GM19463 (cell line): ENCODE measurements at regions not wholly inside any gene's neighbourhood (a gene's known extent, or its start where the extent isn't known, plus 50 kb on each side); places are given as distances from the start of the nearest gene placed in this dataset.

Experiments used
- ATAC-seq: cut with Tn5 transposase; IDR thresholded peaks from one replicate; pipeline ENCODE4 v1.9.1; 2021; ENCODE audit warnings: mild to moderate bottlenecking, moderate library complexity; ENCODE audit not compliant: unreplicated experiment

DNA sequence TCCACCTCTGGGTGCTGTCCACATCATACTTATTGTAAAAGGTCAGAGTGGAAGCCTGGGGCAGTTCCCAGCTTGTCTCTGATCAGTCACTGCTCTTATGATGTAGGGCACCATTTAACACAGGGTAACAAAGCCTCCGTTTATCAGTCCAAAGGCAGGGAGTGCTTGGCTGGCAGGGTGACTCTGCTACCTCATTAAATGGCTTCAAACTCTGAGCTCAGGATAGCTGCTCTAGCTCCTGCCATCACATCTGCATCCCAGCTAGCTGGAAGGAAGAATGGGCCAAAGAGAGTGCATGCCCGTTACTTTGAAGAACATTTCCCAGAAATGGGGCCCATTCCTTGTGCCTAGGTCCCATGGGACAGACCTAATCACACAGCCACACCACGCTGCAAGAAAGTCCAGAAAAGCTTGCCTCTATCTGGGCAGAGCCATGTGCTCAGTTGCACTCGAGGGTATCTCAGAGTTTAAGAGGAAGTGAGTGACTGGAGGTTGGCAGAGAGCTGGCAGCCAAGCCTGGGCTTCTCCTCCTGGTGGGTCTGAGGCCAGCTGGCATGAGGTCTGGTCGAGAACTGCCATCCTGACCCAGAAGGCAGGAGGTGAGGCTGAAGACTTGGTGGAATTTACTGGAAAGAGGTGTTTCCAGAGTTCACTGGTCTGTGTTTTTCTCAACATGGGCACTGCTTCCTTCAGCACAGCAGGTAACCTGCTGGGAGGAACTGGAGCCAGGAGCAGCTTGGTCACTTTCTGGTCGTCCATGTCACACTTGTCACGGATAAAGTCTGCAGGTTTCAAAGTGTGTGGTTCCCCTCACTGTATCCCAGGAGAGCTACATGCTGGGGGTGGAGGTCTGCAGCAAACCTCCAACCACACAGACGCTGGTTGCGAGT lies 935.7 kb downstream of the BRD1 start:
- no peak for ATAC-seq

DNA sequence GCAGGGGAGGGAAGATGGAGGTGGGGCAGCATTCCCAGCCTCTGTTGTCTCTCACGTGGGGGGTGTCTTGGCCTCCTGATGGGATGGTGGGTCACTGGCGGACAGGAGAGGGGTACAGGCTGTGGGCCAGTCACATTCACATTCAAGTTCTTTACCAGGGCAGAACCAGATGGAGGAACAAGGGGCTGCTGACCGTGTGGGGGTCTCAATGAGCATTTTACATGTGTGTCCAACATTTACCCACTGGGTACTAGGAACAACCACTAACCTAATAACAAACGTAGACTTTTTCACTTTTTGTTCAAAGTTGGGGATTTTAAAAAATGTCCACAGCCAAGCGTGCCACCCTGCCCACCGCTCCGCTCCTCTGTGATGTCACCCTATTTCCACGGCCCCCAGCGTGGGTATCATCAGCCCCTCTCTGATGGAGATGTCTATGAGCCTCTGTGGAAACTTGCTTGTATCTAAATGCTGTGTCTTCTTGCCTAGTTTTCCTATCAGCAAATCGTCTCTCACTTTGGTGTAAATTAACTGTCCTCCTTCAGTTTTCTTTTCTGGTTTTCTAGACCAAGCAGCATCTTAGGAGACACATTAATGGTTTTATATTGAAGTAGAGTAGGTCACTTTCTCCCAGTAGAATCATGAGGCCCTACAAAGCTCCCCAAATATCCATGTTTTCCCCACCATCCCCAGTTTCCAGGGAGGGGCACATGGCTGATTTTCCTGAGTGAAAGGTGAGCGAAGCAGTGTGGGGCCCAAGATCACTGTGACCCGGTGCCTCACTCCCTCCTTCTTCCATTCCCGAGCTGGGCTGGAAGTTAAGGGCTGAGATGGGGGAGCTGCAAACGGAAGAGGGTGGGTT lies 936.7 kb downstream of the BRD1 start:
- ATAC-seq, result no peak

DNA sequence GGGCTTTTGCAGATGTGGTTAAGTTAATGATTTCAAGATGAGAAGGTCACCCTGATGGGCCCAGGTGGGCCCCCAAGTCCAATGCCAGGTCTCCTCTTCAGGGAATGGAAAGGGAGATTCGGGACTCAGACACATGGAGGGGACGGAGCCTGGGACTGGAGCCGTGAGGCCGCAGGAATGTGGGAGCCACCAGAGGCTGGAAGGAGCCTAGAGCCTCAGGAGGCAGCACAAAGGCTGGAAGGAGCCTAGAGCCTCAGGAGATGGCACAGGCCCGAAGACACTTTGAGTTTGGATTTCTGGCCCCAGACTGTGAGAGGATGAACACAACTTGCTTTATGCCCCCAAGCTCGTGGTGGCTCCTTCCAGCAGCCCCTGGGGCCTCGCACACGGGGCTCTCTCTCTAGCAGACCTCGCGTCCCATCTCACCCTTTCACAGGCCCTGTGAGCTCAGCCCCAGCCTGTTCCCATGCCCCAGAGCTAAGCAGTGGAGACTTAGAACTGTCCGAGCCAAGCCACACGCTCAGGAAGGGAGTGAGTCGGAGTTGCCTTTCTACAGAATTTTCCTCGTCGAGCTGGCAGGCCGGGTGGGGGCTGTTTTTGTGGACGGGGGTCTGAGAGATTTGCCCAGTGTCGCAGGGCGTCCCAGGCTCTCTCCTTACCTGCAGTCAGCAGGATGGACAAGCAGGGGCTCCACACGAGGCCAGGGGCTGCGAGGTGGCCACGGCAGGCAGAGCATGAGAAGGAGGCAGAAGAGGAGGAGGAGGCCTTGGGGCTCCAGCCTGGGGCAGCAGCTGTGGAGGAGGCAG lies 937.6 kb downstream of the BRD1 start:
- ATAC-seq, result no peak

DNA sequence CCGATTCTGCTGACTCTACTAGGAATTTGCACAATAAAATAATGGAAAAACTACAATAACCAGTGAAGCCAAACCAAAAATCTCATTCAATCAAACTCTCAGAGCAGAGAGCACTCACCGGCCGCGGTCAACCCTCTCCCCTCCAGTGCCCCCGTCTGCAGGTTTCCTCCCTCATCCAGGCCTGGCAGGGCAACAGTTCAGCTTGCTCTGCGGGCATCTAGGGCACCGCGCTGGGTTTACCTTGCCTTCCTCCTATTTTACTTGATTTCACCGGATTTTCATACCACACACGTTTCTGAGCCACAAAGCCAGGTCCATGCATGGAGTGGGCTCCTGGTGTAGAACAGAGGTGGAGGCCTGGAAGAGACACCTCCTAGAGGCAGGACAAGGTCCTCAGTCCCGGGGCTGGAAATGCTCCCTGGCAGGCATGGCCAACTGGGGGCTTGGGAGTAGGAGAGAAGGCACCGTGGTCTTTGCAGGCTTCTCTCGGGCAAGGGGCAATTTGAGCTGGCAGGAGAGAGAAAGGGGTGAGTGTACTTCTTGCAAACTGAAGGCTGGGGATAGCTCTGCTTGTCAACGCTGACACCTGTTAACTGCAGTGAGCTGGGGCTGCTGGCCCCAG lies 938.4 kb downstream of the BRD1 start:
- ATAC-seq, result no peak

DNA sequence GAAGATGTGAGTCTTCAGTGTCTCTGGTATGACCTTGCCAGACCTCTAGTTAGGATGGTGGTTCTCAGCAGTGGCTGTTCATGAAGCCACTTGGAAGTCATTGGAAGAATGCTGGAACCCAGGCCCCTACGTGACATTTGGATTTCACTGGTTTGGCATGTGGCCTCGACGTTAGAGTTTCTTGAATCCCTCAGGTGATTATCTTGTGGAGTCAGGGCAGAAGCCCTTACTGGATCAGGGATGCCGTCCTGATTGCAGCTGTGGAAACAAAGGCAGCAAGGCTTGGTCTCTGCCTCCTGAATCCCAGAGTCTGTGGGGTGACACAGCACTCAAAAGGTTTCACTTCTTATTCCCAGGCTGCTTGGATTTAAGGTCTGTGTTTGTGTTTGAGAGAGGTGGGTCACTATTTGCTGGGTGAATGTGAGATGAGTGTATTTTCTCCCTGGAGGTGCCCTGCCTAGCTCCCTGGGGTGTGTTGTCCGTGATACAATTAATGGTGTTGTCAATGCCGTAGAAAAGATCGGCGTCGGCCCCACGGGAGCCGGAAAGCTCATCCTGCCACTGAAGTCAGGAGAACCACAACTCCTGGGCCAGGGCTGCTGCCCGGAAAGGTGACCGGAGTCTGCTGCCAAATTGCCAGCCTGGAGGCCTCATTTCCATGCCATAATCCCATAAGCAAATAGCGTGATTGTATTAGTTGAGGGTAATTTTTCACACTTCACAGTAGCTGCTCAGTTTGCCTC lies 939.0 kb downstream of the BRD1 start:
- ATAC-seq, result no peak

DNA sequence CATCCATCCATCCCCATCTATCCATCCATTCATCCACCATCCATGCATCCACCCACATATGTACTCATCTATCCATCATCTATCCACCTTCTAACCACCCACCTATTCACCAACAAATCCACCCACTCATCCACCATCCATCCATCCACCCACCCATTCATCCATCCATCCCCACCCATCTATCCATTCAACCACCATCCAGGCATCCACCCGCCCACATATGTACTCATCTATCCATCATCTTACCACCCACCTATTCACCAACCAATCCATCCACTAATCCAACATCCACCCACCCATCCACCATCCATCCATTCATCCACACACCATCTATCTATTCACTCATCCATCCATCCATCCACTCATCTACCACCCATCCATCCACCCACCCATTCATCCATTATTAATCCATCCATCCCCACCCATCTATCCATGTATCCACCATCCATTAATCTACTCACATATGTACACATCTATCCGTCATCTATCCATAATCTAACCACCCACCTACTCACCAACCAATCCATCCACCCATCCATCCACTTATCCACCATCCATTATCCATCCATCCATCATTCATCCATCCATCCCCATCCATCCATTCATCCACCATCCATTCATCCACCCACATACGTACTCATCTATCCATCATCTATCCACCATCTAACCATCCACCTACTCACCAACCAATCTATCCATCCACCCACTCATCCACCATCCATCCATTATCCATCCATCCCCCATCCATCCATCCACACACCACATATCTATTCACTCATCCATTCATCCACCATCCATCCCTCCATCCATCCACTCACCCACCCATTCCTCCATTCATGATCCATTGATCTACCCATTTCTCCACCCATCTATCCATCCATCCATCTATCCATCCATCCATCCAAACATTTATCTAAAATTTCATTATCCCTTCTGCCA lies 940.0 kb downstream of the BRD1 start:
- ATAC-seq, result no peak

DNA sequence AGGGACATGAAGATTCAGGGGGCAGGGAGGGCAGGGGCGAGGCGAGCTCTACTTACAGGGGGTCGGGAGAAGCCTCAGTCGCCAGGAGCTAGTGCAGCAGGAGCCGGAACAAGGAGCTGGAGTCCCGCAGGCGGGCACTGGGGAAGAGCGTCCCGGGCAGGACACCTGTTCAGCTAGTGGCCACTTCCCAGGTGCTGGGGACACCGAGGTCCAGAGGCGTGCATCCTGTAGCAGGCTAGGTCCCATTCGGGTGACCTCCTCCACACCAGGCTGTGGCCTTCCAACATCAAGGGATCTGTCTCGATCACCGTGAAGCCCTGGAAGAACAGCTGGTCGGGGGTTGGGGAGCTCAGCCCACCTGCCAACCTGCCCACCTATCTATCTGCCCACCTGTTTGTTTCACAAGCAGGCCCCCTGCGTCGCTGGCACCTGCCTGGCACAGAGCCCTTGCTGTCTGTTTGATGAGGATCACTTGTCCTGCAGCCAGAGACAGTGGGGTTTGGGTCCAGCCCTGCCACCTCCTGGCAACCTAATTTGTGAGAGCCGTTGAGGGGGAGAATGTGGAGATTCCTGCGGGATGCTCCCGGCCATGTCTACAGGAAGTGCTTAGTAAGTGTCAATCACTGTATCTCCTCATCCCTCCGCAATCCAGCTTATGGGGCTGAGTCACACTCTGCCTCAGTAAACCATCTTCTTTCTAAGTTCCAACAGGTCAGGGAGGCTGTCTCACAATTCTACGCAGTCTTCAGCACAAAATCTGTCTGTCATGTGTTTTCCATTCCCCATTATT lies 940.9 kb downstream of the BRD1 start:
- ATAC-seq, result no peak

DNA sequence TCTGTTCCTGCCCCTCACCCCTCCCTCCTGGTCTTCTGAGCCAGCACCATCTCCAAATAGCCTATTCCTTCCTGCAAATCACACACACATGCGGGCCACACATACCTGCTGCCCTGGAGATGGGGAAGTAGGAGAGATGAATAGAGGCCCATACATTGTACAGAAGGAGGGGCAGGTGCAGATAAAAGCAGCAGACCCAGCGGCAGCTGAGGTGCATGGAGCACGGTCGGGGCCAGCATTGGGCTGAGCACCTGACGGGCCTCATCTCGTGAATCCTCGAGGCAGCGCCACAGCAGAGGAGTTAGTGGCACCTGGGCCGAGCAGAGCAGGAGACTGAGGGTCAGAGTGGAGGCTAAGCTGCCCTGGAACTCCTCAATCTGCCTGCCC lies 941.8 kb downstream of the BRD1 start:
- no peak for ATAC-seq

DNA sequence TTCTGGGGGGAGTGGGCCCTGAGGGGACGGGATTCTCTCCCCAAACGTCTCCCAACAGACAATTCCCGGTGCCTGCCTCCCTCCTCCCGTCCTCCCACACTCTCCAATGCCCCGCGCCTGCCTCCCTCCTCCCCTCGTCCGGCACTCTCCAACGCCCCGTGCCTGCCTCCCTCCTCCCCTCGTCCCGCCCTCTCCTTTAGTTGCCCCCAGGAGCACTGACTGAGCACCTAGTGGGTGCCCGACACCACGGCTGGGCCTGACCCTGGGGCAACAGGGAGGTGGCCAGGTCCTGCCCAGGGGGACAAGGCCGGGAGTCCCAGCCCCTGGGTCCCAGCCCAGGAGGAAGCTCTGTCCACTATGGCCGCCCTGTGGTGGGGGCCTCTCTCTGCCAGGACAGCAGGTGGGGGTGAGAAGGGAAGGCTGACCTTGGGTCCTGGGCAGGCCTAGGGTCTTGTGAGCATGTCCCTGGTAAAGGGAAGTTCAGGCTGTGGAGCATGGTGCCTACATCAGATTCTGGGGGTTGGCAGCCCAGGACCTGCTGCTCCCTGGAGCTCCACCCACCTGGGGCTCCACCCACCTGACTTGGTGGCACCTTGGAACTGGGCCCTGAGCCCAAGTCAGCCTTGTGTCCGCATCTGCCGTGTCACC lies 942.3 kb downstream of the BRD1 start:
- no peak for ATAC-seq

DNA sequence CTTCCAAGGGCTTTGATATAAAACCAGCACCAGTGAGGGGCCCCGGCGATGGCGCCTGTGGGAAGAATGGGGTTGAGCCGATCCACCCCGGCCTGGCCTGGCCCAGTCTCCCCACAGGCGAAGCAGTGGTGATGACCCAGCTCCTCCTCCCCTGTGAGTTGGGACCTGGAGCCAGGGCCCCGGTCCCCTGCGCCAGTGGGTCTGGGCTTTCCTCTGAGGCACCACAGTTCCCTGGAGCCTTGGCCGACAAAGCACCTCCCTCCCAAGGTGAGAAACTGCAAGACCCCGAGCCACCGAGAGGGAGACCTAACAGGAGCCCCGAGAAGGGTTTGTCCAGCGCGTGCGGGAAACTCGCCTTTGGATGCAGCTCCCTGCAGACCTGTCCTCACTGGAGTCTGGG lies 942.9 kb downstream of the BRD1 start:
- no peak for ATAC-seq

DNA sequence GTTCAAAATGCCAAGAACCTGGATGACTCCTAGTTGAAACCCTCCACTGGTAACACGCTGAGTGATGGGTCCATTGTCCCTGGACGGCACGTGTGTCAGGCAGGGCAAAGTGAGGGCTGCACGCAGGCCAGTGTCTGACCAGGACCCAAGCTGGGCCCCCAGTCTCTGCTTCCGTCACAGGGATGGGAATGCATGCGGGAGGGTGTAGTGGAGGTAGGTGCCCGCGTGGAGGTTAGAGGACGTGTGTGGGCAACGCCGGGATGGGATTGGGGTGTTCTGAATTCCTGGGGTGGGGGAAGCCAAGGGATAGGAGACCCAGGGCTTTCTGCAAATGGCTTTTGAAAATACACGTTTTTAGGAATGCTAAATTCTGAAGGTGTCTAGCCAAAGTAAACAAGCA lies 943.3 kb downstream of the BRD1 start:
- ATAC-seq, result no peak

DNA sequence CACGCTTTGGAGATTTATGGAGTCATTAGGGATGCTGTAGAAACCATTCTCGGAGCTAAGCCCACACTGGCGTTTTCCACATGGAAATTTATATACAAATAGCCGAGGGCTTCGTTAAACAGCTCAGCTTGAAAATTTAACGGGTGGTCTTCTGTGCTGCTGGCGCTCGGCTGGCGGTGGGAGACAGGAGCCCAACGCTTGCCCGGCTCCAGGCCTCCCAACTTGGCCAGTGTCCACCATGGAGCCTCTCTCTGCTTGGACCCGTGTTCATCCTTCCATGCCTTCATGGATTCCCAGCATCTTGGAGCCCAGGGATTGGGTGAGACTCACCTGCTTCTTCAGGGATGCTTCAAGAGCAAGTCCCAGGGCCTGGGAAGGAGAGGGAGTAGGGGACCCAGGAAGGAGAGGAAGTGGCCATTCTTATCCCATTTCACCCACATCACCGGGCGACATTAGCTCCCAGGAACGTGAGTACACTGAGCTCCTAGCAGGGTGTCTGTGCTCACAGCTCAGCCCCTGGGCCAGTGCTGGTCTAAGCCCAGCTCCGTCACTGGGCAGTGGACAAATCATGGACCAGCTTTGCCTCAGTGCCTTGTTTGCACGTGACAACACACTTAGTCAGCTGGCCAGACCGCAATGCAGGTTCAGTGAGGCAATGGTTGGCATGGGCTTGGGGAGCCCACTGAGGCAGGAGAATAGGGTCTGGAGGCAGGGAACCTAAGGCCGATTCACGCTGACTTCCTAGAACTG lies 944.3 kb downstream of the BRD1 start:
- ATAC-seq, result no peak

DNA sequence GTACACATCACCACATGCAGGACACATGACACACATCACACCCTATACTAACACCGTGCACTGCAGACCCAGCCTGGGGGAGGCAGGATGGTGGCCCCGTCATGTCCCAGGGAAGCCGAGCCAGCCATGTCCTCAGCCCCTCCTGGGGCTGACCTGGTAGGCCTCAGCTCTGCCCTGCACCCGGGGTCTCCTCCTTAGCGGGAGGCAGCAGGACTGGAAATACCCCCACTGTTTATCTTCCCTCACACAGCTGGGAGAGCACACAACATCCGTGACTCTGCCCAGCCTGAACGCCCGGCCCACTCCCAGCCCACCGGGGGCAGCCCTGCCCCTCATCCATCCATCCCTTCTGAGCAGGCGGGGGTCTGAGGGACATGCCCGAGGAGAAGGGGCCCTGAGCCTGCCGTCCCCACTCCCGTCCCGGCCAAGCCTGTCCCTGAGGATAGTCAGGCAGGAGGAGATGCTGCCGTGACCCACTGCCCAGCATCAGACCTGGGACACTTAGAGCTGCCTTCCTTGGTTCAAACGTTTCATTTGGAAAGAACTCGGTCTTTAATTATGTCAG lies 945.0 kb downstream of the BRD1 start:
- no peak for ATAC-seq

DNA sequence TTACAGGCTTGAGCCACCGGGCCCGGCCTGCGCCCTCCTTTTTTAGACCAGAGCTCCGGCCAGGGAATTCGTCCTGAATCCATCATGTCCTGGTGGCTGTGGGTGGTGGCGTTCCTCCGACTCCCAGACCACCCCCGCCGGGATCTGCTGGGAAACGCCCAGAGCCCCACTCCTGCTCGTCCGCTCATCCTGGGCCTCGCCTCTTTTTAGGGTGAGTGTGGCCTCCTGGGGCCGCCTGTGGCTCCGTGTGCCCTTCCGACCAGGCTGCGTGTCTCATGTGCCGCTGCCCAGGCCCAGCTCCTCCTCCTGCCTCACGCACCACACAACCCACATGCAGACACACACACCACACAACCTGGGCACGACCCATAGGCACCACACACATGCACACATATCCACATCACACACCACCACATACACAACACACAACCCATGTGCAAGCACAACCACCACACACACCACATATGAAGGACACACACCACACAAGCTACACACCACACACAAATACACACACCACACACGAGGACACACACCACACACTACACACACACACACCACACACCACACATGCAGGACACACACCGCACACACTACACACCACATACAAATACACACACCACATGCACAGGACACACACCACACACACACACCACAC lies 946.2 kb downstream of the BRD1 start:
- no peak for ATAC-seq

DNA sequence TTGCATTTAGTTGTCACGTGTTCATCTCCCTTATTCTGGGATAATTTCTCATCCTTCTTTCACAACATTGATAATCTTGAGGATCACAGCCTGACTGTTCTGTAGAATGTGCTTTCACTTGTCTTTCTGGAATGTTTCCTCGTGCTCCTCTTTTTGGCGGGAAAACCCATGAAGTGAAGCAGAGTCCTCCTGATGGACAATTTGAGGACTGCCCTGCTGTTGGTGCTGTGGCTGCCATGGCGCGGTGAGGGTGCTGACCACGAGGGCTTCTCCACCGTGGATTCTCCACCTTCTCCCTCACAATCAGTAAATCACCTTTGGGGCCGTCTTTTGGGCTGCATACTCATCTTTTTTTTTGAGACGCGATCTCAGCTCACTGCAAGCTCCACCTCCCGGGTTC lies 946.9 kb downstream of the BRD1 start:
- no peak for ATAC-seq

DNA sequence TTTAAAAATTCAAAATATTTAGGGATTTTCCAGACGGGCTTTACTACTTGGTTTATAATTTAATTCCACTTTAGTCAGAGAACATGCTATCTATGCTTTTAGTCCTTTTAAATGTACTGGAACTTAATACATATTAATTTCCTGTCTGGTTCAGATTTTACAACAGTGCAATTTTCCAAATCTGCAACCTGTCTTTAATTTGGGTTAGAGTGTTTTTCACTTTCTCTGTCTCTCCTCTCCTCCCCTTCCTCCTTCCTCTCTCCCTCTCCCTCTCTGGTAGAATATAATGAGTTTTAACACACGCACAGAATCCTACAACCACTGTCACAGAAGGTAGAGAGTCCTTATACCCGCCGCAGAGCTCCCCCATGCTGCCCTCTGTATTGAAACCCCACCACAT lies 950.7 kb downstream of the BRD1 start:
- no peak for ATAC-seq
